Thyroid gland (tissue), 4 donors: ENCODE measurements at regions not wholly inside any gene's neighbourhood (a gene's known extent, or its start where the extent isn't known, plus 50 kb on each side); places are given as distances from the start of the nearest gene placed in this dataset.

Experiments used
- CTCF ChIP-seq, 6 experiments: fragments of 200-600 bp in 3 of 6; fragments of 450-650 bp in 3 of 6; sonication (generic) in 3 of 6; IDR thresholded peaks; one replicate each; pipeline ENCODE4 v1.5.1; 2016 to 2019; ENCODE audit warnings: antibody characterized with exemption in 6 of 6, mild to moderate bottlenecking in 2 of 6, inconsistent platforms in 1 of 6, moderate library complexity in 1 of 6
- POLR2A ChIP-seq, 2 donors: fragments of 450-650 bp; IDR thresholded peaks; one replicate each; pipeline ENCODE4 v1.6.1; 2017; ENCODE audit warnings: antibody characterized with exemption in 2 of 2, mild to moderate bottlenecking in 2 of 2, moderate library complexity in 1 of 2

- TF ChIP-seq CTCF (IDR thresholded peaks at IDR 0.05) (no peak), POLR2A (IDR thresholded peaks at IDR 0.05) (no peak)
Observed at GRCh38 chr7:124597509-124597908, 168.1 kb downstream of the GPR37 start.
